Karpas-422 (cell line): ENCODE measurements at regions not wholly inside any gene's neighbourhood (a gene's known extent, or its start where the extent isn't known, plus 50 kb on each side); places are given as distances from the start of the nearest gene placed in this dataset.

Experiments
- DNase-seq: peaks from one replicate; pipeline ENCODE4 v3.0.0-alpha.2; 2015
- H2AFZ ChIP-seq: fragments of 200-600 bp; sonication (generic); 2 replicates; pipeline ENCODE4 v1.6.1; 2014; ENCODE audit warnings: antibody characterized with exemption, low read length, mixed read lengths
- H3K27ac ChIP-seq: fragments of 200-600 bp; sonication (generic); 2 replicates; pipeline ENCODE4 v1.5.1; 2014; ENCODE audit warnings: mild to moderate bottlenecking, low read length, moderate library complexity
- H3K27me3 ChIP-seq: fragments of 200-600 bp; sonication (generic); 2 replicates; pipeline ENCODE4 v1.6.1; 2014; ENCODE audit warnings: low read length, mixed read lengths
- H3K36me3 ChIP-seq: fragments of 200-600 bp; sonication (generic); 2 replicates; pipeline ENCODE4 v1.6.1; 2014; ENCODE audit warnings: low read length, mixed read lengths; ENCODE audit not compliant: insufficient read depth
- H3K4me1 ChIP-seq: fragments of 200-600 bp; sonication (generic); 2 replicates; pipeline ENCODE4 v1.6.1; 2014; ENCODE audit warnings: mild to moderate bottlenecking, low read length, mixed read lengths
- H3K4me2 ChIP-seq: fragments of 200-600 bp; sonication (generic); 2 replicates; pipeline ENCODE4 v1.6.1; 2014; ENCODE audit warnings: low read length, low read depth, mild to moderate bottlenecking; ENCODE audit not compliant: poor library complexity, severe bottlenecking
- H3K4me3 ChIP-seq: fragments of 200-600 bp; sonication (generic); 2 replicates; pipeline ENCODE4 v1.5.1; 2014; ENCODE audit warnings: mild to moderate bottlenecking, antibody characterized with exemption, low read length, mixed read lengths
- H3K79me2 ChIP-seq: fragments of 200-600 bp; sonication (generic); 2 replicates; pipeline ENCODE4 v1.6.1; 2014; ENCODE audit warnings: mild to moderate bottlenecking, low read length, mixed read lengths
- H3K9ac ChIP-seq: fragments of 200-600 bp; sonication (generic); 2 replicates; pipeline ENCODE4 v1.6.0; 2014; ENCODE audit warnings: low read length
- H3K9me2 ChIP-seq: fragments of 200-600 bp; sonication (generic), shearing (Covaris generic); replicated peaks from 2 replicates; pipeline ENCODE4 v1.6.0; 2014; ENCODE audit warnings: mild to moderate bottlenecking, low read length, moderate library complexity; ENCODE audit not compliant: insufficient read depth
- H3K9me3 ChIP-seq: fragments of 300-700, 200-600 bp; sonication (generic); 2 replicates; pipeline ENCODE4 v1.6.1; 2014; ENCODE audit warnings: low read length, mixed read lengths
- H4K20me1 ChIP-seq: fragments of 200-600 bp; sonication (generic); 2 replicates; pipeline ENCODE4 v1.6.1; 2014; ENCODE audit warnings: mild to moderate bottlenecking, antibody characterized with exemption, low read length, low read depth; ENCODE audit not compliant: insufficient read depth

GRCh38 chr5:174624733-174625522 is 99.5 kb upstream of the MSX2 start:
- Histone ChIP-seq H3K9me3 (no peaks in the 10 kb centered on the region), H3K4me2 (no peak overlapping the region), H2AFZ (no peak overlapping the region)

DNA sequence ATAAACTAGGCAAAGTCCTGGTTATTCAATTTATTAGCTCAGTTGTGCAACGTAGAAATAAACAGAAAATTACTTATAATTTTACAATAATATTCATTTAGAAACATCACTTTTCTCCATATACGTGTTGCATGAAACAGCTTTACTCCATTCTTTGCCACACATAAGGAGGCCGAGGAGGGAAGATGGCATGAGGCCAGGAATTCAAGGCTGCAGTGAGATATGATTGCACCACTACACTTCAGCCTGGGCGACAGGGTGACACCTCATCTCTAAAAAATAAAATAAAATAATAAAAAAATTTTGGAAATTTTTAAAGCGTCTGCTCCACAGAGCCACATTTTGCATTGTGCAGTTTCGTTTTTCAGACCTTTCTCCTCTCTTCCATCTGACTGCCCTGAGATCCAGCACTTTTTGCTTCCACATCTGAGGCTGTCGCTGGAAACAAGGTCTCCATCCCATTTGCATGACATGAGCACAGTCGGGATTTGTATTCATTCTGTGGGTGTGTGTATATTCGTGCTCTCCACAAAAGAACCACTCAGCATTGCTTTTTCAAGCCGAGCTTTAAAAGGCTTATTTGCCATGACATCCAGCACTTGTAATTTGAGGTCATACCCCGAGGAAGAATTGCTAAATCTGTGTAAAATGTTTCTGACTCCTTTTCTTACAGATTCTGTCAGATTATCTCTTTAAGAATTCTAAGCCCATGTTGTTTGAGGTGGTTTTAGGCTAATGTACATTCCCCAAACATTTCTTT is 98.6 kb upstream of the MSX2 start:
- no peak for DNase-seq
- H3K4me1 ChIP-seq, result no peaks in the 10 kb centered on the region
- H3K79me2 ChIP-seq, result no peaks in the 10 kb centered on the region
- no peak overlapping the region for H3K4me3 ChIP-seq
- H3K9me2 ChIP-seq, result no peaks in the 10 kb centered on the region
- H3K27ac ChIP-seq, result no peak overlapping the region
- H2AFZ ChIP-seq, result no peak overlapping the region
- no peaks in the 10 kb centered on the region for H4K20me1 ChIP-seq
- no peaks in the 10 kb centered on the region for H3K36me3 ChIP-seq
- H3K9ac ChIP-seq, result no peak overlapping the region
- no peak overlapping the region for H3K4me2 ChIP-seq
- no peaks in the 10 kb centered on the region for H3K27me3 ChIP-seq
- H3K9me3 ChIP-seq, result no peaks in the 10 kb centered on the region

More at GRCh38 chr5:174624733-174625522, 99.5 kb upstream of the MSX2 start:
- Histone ChIP-seq H3K9ac (no peak overlapping the region), H3K9me2 (no peaks in the 10 kb centered on the region), H3K36me3 (no peaks in the 10 kb centered on the region), H3K4me1 (no peaks in the 10 kb centered on the region), H3K27me3 (no peaks in the 10 kb centered on the region), H3K4me3 (no peak overlapping the region), H4K20me1 (no peaks in the 10 kb centered on the region), H3K27ac (no peak overlapping the region), H3K79me2 (no peaks in the 10 kb centered on the region)
- no peak for DNase-seq

GRCh38 chr5:174626369-174626920 is 97.9 kb upstream of the MSX2 start:
- H2AFZ ChIP-seq, result no peak overlapping the region
- no peaks in the 10 kb centered on the region for H3K9me3 ChIP-seq
- no peak overlapping the region for H3K4me3 ChIP-seq
- no peaks in the 10 kb centered on the region for H3K79me2 ChIP-seq
- H3K27ac ChIP-seq, result no peak overlapping the region
- H3K4me1 ChIP-seq, result no peaks in the 10 kb centered on the region
- H3K36me3 ChIP-seq, result no peaks in the 10 kb centered on the region
- no peak overlapping the region for H3K9ac ChIP-seq
- no peaks in the 10 kb centered on the region for H3K9me2 ChIP-seq
- no peak for DNase-seq
- H3K27me3 ChIP-seq, result no peaks in the 10 kb centered on the region
- no peak overlapping the region for H3K4me2 ChIP-seq
- H4K20me1 ChIP-seq, result no peaks in the 10 kb centered on the region

DNA sequence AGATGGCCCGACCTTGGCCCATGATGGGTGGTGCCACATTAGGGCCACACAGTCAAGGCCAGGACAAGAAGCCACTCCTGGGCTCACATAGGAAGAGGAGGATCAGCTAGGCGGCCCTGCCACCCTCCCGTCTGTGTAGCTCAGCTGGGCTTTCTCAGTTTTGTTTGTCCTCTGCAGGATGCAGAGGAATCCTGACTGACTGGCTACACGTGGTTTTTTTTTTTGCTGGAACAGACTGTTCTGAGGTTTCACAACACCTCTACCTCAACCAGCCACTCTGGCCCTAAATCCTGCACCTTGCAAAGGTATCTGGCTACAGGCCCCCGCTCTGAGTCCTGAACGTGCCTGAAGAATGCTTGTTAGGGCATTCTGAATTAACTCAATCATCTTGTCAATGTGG is 88.3 kb upstream of the MSX2 start:
- H3K9me2 ChIP-seq, result no peaks in the 10 kb centered on the region
- no peaks in the 10 kb centered on the region for H3K27me3 ChIP-seq
- no peak overlapping the region for H3K27ac ChIP-seq
- H2AFZ ChIP-seq, result no peak overlapping the region
- no peaks in the 10 kb centered on the region for H3K9me3 ChIP-seq
- H3K4me2 ChIP-seq, result no peak overlapping the region
- H3K9ac ChIP-seq, result no peak overlapping the region
- no peaks in the 10 kb centered on the region for H4K20me1 ChIP-seq
- H3K4me3 ChIP-seq, result no peak overlapping the region
- no peak for DNase-seq
- H3K79me2 ChIP-seq, result no peaks in the 10 kb centered on the region
- H3K36me3 ChIP-seq, result no peaks in the 10 kb centered on the region
- no peaks in the 10 kb centered on the region for H3K4me1 ChIP-seq

GRCh38 chr5:174642816-174643405 is 81.5 kb upstream of the MSX2 start:
- Histone ChIP-seq H3K4me3 (no peak overlapping the region), H3K79me2 (no peaks in the 10 kb centered on the region), H4K20me1 (no peaks in the 10 kb centered on the region), H3K4me1 (no peaks in the 10 kb centered on the region), H3K27me3 (no peaks in the 10 kb centered on the region), H3K4me2 (no peak overlapping the region), H3K36me3 (no peaks in the 10 kb centered on the region), H3K9ac (no peak overlapping the region), H2AFZ (no peak overlapping the region), H3K27ac (no peak overlapping the region), H3K9me2 (no peaks in the 10 kb centered on the region), H3K9me3 (no peaks in the 10 kb centered on the region)
- no peak for DNase-seq

DNA sequence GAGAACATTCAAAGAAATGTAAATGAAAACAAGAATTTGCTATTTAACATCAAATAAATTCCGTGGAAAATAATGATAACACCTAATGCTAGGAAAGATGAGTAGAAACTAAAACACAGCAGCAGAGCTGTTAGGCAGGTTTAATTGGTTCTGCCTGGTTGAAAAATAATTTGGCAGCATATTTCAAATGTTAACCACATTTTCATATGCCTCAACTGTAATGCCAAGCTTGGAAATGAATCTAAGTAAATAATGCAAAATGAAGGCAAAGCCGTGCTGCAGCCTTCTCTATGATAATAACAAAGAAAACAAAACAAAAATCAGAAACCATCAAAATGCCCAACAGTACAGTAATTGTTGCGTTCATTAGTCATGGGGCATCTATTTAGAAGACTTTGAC is 79.9 kb upstream of the MSX2 start:
- no peaks in the 10 kb centered on the region for H3K79me2 ChIP-seq
- H3K4me1 ChIP-seq, result no peaks in the 10 kb centered on the region
- H3K4me3 ChIP-seq, result no peak overlapping the region
- H4K20me1 ChIP-seq, result no peaks in the 10 kb centered on the region
- no peaks in the 10 kb centered on the region for H3K9me2 ChIP-seq
- no peak overlapping the region for H3K27ac ChIP-seq
- no peaks in the 10 kb centered on the region for H3K9me3 ChIP-seq
- no peaks in the 10 kb centered on the region for H3K36me3 ChIP-seq
- H2AFZ ChIP-seq, result no peak overlapping the region
- no peak for DNase-seq
- H3K27me3 ChIP-seq, result no peaks in the 10 kb centered on the region
- H3K9ac ChIP-seq, result no peak overlapping the region
- H3K4me2 ChIP-seq, result no peak overlapping the region

GRCh38 chr5:174644923-174645322 is 79.5 kb upstream of the MSX2 start:
- Histone ChIP-seq H3K4me3 (no peak overlapping the region), H3K4me2 (no peak overlapping the region), H2AFZ (no peak overlapping the region), H3K27me3 (no peaks in the 10 kb centered on the region), H3K27ac (no peak overlapping the region), H4K20me1 (no peaks in the 10 kb centered on the region), H3K9me2 (no peaks in the 10 kb centered on the region), H3K36me3 (no peaks in the 10 kb centered on the region), H3K4me1 (no peaks in the 10 kb centered on the region), H3K79me2 (no peaks in the 10 kb centered on the region), H3K9me3 (no peaks in the 10 kb centered on the region), H3K9ac (no peak overlapping the region)
- no peak for DNase-seq

GRCh38 chr5:174645677-174646076 is 78.7 kb upstream of the MSX2 start:
- no peak for DNase-seq
- no peaks in the 10 kb centered on the region for H4K20me1 ChIP-seq
- no peak overlapping the region for H3K27ac ChIP-seq
- H3K36me3 ChIP-seq, result no peaks in the 10 kb centered on the region
- H3K4me2 ChIP-seq, result no peak overlapping the region
- no peak overlapping the region for H3K9ac ChIP-seq
- H3K79me2 ChIP-seq, result no peaks in the 10 kb centered on the region
- H3K27me3 ChIP-seq, result no peaks in the 10 kb centered on the region
- H3K9me2 ChIP-seq, result no peaks in the 10 kb centered on the region
- no peak overlapping the region for H2AFZ ChIP-seq
- no peaks in the 10 kb centered on the region for H3K4me1 ChIP-seq
- H3K4me3 ChIP-seq, result no peak overlapping the region
- no peaks in the 10 kb centered on the region for H3K9me3 ChIP-seq
